ENCODE measurements at regions not wholly inside any gene's neighbourhood (a gene's known extent, or its start where the extent isn't known, plus 50 kb on each side); places are given as distances from the start of the nearest gene placed in this dataset.
"Not testable (repeated sequence)": the region's sequence is repeated elsewhere in the genome, so short reads cannot be mapped to it uniquely, and the experiment has no call there.

DNA sequence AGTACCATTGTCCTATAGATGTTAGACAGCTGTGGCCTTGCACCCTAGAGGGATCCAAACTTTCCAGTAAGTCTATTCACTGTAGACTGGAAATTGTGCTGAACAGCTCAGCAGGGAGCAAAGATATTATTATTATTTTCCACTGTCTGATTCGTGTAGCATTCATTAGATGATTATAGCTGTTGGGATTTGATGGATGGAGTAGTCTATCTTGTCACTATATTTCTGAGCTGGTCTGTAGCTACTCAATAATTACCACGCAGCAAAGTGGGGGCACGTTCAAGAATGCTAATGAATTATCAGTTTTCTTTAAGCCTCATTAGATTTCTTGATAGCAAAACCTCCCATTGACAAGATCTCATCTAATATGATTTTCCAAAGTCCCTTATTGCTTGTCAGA is 113.2 kb downstream of the RTP4 start:
- DNase-seq (ENCODE audit: low spot score in 2 of 2), result no peak
- Histone ChIP-seq H3K4me1 (no peaks in the 10 kb centered on the region), H3K27me3 (no peaks in the 10 kb centered on the region), H3K27ac (no peak overlapping the region), H3K36me3 (no peaks in the 10 kb centered on the region), H3K4me3 (no peak overlapping the region), H3K9me3 (no peaks in the 10 kb centered on the region)
- intact Hi-C loops (cut with DNase I), result no loop called here
- TF ChIP-seq, protein P1, sequence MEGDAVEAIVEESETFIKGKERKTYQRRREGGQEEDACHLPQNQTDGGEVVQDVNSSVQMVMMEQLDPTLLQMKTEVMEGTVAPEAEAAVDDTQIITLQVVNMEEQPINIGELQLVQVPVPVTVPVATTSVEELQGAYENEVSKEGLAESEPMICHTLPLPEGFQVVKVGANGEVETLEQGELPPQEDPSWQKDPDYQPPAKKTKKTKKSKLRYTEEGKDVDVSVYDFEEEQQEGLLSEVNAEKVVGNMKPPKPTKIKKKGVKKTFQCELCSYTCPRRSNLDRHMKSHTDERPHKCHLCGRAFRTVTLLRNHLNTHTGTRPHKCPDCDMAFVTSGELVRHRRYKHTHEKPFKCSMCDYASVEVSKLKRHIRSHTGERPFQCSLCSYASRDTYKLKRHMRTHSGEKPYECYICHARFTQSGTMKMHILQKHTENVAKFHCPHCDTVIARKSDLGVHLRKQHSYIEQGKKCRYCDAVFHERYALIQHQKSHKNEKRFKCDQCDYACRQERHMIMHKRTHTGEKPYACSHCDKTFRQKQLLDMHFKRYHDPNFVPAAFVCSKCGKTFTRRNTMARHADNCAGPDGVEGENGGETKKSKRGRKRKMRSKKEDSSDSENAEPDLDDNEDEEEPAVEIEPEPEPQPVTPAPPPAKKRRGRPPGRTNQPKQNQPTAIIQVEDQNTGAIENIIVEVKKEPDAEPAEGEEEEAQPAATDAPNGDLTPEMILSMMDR (IDR thresholded peaks at IDR 0.05), result no peak

DNA sequence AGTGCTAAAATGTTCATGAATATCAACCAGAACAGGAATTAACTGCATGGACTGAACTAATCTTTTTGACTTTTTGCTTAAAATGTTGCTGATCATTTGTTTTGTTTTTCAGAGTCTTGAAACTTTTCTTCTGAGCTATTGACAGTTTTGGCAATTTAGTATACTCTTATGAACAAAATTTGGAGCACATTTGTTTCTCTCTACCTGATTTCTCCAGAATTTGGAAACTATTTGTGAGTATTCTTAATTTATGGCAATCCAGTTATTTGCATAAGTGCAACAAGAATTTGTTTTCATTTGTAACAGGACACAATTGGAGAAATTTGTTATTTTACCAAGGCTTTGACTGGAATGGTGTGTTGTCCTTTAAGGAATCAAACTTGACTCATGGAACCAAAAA is 107.4 kb downstream of the RTP4 start:
- H3K27me3 ChIP-seq; intact Hi-C loops (cut with DNase I); H3K4me1 ChIP-seq; H3K36me3 ChIP-seq; DNase-seq (ENCODE audit: low spot score in 2 of 2); H3K4me3 ChIP-seq; H3K27ac ChIP-seq; H3K9me3 ChIP-seq: not testable (repeated sequence)

DNA sequence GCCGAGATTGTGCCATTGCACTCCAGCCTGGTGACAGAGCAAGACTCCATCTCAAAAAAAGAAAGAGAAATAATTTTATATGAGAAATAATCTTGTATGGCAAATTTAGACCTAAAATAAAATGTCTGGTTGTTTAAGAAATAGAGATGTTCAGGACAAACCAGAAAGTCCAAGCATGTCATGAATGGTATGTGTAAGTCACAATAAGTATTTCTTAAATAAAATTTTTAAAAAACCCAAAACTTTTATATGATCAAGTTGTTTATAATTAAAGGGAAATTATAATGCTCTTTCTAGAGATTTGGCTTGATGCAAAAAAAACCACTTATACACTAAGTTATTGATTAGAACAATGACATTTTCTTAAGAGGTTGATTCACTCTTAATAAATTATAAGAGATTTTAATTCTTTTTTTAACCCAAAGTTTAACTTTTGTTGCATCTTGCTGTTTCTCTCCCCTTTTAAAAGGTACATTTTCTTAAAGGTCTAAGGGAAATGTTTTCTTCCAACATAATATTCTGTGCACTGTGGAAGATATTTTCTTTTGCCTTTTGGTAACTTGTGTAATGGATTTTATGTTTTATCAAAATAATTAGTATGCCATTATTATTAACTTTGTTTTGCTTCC is 105.7 kb downstream of the RTP4 start:
- intact Hi-C loops (cut with DNase I), result no loop called here
- DNase-seq (ENCODE audit: low spot score in 2 of 2), result no peak
- H3K36me3 ChIP-seq, result no peaks in the 10 kb centered on the region

GRCh38 chr3:187466306-187466705 is 98.1 kb downstream of the RTP4 start:
- H3K4me3 ChIP-seq; H3K36me3 ChIP-seq; intact Hi-C loops (cut with DNase I); H3K9me3 ChIP-seq; H3K27ac ChIP-seq; DNase-seq (ENCODE audit: low spot score in 2 of 2); H3K4me1 ChIP-seq; H3K27me3 ChIP-seq: not testable (repeated sequence)

More for the DNA sequence above, 105.7 kb downstream of the RTP4 start:
- TF ChIP-seq, protein P1 (IDR thresholded peaks at IDR 0.05), result no peak
- Histone ChIP-seq H3K9me3 (no peaks in the 10 kb centered on the region), H3K4me3 (no peak overlapping the region), H3K27me3 (no peaks in the 10 kb centered on the region), H3K27ac (no peak overlapping the region), H3K4me1 (no peaks in the 10 kb centered on the region)

DNA sequence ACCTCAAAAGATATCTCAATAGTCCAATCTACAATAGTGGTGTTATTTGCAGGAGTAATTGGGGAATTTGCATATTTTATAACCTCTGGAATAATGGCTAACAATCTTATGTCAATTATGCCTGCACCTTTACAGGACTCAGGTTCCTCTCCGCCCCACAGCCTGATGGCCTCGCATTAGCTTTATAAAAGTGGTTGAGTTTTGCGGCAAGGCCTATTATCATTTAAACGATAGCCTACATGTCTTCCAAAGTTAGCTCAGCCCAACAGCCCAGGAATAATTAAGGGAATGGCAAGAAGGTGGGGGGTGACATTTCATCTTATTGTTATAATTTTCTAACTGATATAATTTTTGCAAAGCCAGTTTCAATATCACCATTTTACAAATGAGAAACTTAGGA is 97.3 kb downstream of the RTP4 start:
- Histone ChIP-seq H3K27me3 (no peaks in the 10 kb centered on the region), H3K9me3 (no peaks in the 10 kb centered on the region), H3K4me1 (no peaks in the 10 kb centered on the region), H3K36me3 (no peaks in the 10 kb centered on the region), H3K27ac (no peak overlapping the region), H3K4me3 (no peak overlapping the region)
- intact Hi-C loops (cut with DNase I), result no loop called here
- TF ChIP-seq, protein P1 (IDR thresholded peaks at IDR 0.05), result no peak
- no peak for DNase-seq (ENCODE audit: low spot score in 2 of 2)

DNA sequence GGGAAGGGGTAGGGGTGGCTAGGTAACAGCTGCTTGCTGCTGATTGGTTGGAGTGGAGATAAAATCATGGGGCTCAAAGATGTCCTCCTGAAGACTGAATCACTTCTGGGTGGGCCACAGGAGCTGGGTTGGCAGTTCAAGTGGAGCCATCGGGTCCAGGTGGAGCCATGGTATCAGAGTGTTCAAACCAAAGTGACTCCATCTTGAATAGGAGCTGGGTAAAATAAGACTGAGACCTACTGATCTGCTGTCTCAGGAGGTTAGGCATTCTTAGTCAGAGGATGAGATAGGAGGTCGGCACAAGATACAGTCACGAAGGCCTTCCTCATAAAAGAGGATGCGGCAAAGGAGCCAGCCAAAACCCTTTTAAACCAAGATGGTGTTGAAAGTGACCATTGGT is 96.5 kb downstream of the RTP4 start:
- H3K4me1 ChIP-seq, result no peaks in the 10 kb centered on the region
- H3K4me3 ChIP-seq, result no peak overlapping the region
- no peaks in the 10 kb centered on the region for H3K36me3 ChIP-seq
- no peak for DNase-seq (ENCODE audit: low spot score in 2 of 2)
- no peaks in the 10 kb centered on the region for H3K27me3 ChIP-seq
- intact Hi-C loops (cut with DNase I), result no loop called here
- TF ChIP-seq, protein P1 (IDR thresholded peaks at IDR 0.05), result no peak
- H3K27ac ChIP-seq, result no peak overlapping the region
- H3K9me3 ChIP-seq, result no peaks in the 10 kb centered on the region

DNA sequence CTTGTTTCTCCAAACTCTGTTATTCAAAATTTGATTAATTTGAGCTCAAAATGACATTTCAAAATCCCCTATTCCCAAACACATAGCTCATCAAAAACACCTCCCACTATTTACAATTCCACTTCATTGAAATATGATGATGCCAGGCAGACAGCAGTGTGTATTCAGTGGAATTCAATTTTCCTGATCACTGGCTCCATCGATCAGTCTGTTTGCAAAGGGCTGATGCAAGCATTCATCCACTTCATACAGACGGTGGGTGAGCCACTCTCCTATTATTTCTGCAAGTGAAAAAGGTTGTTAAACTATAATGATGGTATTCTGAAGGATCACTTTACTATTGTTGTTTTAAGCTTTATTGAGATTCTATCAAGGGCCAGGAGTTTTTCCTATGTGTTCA is 90.7 kb downstream of the RTP4 start:
- H3K4me3 ChIP-seq, result no peak overlapping the region
- intact Hi-C loops (cut with DNase I), result no loop called here
- H3K9me3 ChIP-seq, result no peaks in the 10 kb centered on the region
- no peaks in the 10 kb centered on the region for H3K27me3 ChIP-seq
- H3K4me1 ChIP-seq, result no peaks in the 10 kb centered on the region
- no peak for DNase-seq (ENCODE audit: low spot score in 2 of 2)
- H3K27ac ChIP-seq, result no peak overlapping the region
- no peaks in the 10 kb centered on the region for H3K36me3 ChIP-seq
- TF ChIP-seq, protein P1 (IDR thresholded peaks at IDR 0.05), result no peak
